ENCODE measurements at regions not wholly inside any gene's neighbourhood (a gene's known extent, or its start where the extent isn't known, plus 50 kb on each side); places are given as distances from the start of the nearest gene placed in this dataset.

DNA sequence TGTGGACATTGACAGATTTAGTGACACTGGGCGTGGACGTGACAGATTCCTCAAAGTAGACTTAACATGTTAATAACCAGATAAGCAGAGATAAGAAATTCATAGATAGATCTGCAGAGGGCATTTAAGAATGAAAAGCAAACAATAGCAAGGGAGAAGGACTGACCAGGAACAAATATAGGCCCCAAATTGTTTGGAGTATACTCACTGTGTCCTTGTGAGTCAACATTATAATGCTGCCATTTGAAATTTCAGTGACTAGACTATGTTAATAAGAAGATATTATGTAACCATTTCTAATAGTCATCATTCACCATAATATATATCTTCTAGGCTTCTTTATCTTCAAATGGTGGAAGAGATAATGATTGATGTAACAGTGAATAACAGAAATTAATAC lies 78.1 kb upstream of the SLC38A11 start:
- H3K27ac ChIP-seq, result no peak overlapping the region
- TF ChIP-seq, protein P1, sequence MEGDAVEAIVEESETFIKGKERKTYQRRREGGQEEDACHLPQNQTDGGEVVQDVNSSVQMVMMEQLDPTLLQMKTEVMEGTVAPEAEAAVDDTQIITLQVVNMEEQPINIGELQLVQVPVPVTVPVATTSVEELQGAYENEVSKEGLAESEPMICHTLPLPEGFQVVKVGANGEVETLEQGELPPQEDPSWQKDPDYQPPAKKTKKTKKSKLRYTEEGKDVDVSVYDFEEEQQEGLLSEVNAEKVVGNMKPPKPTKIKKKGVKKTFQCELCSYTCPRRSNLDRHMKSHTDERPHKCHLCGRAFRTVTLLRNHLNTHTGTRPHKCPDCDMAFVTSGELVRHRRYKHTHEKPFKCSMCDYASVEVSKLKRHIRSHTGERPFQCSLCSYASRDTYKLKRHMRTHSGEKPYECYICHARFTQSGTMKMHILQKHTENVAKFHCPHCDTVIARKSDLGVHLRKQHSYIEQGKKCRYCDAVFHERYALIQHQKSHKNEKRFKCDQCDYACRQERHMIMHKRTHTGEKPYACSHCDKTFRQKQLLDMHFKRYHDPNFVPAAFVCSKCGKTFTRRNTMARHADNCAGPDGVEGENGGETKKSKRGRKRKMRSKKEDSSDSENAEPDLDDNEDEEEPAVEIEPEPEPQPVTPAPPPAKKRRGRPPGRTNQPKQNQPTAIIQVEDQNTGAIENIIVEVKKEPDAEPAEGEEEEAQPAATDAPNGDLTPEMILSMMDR (conservative IDR thresholded peaks at IDR 0.05), result no peak
- TF ChIP-seq ZFX (IDR thresholded peaks at IDR 0.05), result no peak

DNA sequence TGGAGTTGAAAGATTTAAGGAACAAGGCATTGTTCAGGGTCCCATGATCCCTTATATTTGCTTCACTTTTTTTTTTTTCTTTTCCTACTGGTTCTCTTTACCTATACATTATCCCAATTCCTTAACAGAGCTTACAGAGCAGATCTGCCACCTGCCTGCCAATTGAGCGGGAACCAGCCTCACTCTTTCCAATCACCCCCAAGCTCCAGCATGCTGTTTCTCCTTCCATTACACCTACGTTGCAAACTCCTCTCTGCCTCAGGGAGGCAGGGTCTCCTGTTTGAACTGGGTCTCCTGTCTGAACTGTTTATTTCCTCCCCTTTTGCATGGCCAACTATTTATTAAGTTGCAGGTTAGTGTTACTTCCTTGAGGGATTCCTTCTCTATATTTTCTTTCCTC lies 77.2 kb upstream of the SLC38A11 start:
- no peak overlapping the region for H3K27ac ChIP-seq
- TF ChIP-seq ZFX (IDR thresholded peaks at IDR 0.05), result no peak
- TF ChIP-seq, protein P1 (conservative IDR thresholded peaks at IDR 0.05), result no peak

DNA sequence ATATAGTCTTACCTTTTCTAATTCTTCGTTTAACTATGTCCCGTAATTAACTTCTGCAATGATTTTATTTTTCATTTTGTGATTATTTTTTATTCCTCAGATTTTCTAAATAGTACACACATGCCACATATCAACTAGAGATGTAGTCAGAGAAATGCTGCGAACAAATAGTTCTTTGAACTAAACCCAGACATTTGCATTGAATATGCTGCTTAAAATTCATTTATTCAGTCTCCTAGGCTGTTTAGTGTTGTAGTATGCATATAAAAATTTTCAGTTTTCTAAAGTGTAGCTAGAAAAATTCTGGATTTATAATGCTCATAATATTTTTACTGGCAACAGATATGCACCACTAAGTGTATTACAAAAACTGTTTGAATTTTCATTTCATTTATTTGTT lies 68.9 kb upstream of the SLC38A11 start:
- TF ChIP-seq, protein P1 (conservative IDR thresholded peaks at IDR 0.05), result no peak
- no peak for TF ChIP-seq ZFX (IDR thresholded peaks at IDR 0.05)
- no peak overlapping the region for H3K27ac ChIP-seq

DNA sequence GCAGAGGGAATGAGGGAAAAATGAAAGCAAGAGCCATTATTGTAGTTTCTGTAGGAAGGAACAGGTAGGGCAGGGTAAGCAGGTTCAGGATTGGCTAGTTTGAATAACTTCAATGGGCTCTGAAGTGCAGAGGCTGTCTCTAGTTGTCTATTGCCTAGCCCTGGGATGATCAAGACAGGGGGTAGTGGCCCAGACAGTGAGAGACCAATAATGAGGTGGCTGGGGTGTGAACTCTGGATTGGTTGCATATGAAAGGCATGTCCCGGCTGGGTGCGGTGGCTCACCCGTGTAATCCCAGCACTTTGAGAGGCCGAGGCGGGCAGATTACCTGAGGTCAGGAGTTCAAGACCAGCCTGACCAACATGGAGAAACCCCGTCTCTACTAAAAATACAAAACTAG lies 67.5 kb upstream of the SLC38A11 start:
- TF ChIP-seq ZFX (IDR thresholded peaks at IDR 0.05), result no peak
- TF ChIP-seq, protein P1 (conservative IDR thresholded peaks at IDR 0.05), result no peak
- no peak overlapping the region for H3K27ac ChIP-seq

DNA sequence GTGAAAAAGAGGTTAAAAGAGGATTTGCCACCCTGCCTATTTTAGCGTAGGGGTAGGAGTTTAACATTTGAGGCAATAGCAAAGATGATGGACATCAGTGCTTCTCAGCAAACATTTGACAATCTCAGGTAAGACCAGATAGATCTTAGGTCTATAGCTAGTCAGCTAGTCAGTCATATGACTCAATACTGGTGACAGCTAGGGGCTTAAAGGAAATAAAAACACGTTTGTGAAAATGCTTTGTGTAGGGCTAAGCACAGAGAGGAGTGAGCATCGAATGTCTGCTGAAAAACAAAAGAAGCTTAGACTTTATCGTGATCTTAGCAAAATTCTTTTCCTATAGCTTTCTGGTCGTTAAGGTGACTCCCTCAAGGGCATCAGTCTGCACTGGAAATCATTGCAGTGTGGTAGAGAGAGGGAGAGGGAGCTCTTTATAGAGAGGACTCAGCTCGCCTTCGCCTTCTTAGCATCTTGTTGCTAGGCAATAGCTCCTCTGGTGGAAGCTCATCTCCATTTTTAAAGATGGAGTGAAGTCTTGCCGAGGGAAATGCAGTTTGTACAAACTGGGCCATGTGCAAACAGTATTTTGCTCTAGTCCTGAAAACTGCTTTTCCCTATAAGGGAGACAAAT lies 62.8 kb upstream of the SLC38A11 start:
- no peak for TF ChIP-seq ZFX (IDR thresholded peaks at IDR 0.05)
- TF ChIP-seq, protein P1 (conservative IDR thresholded peaks at IDR 0.05), result no peak
- no peak overlapping the region for H3K27ac ChIP-seq

DNA sequence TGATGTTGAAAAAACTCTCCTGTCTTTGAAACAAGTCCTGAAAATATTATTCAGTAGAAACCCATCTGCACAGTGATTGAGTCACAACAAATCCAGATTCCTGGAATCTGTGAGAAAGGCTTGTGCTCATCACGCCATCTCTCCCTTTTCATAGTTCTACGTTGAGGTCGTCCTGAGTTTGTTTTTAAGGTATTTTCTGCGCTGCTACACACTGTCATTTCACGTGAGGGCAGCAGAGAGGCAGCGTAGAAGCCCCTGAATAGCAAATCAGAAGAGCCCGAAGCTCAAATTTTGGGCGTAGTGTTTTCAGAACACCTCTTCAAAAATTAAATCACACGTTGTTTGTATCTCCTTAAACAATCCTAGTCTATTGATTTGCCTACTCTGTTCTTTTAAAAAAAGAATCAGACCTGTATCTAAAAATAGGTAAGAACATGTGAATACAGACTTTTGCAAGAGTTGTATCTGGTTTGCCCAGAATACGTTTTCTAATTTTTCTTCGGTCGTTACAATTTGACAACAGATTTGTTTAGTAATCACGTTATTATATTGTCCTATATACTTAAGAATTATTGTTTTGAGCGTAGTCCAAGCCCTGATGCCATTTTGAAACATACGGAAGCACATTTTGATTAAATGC lies 61.6 kb upstream of the SLC38A11 start:
- H3K27ac ChIP-seq, result no peak overlapping the region

DNA sequence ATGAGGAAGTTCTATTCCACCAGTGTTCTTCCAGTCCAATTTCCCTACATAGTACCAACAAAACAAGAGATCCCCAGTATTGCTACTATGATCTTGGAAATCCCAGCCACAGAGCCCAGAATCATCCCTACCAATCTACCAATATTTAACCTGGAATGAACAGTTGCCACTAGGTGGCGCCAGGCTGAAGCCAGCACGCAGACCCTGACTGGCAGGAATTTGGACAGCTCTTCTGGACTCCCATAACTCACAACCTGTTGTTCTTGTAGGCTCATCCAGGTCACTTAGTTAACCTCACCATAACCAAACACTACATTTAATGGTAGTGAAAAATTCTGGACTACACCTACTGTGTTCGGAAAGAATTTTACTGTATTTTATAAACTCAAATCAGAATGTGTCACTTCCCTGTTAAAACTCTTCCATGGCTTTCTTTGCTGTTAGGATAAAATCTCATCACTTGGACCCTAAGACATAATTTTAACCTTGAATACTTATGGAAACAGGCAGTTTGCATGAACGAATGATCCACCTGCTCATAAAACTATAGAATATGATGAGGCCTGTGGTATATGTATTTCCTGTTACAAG lies 59.8 kb upstream of the SLC38A11 start:
- no peak overlapping the region for H3K27ac ChIP-seq
- TF ChIP-seq, protein P1 (conservative IDR thresholded peaks at IDR 0.05), result peak; percentile 95
- no peak for TF ChIP-seq ZFX (IDR thresholded peaks at IDR 0.05)

More for the DNA sequence above, 61.6 kb upstream of the SLC38A11 start:
- TF ChIP-seq ZFX (IDR thresholded peaks at IDR 0.05), result no peak
- TF ChIP-seq, protein P1 (conservative IDR thresholded peaks at IDR 0.05), result peak; percentile 86
